Urinary bladder (tissue), 3 donors: ENCODE measurements at regions not wholly inside any gene's neighbourhood (a gene's known extent, or its start where the extent isn't known, plus 50 kb on each side); places are given as distances from the start of the nearest gene placed in this dataset.
A peak's percentile ranks its signal among the peaks of the same experiment; 100 is the strongest.

Experiments used
- DNase-seq: peaks from one replicate; pipeline ENCODE4 v3.0.0-alpha.2; 2015; ENCODE audit errors: extremely low spot score
- H3K27ac ChIP-seq: one replicate; pipeline ENCODE4 v1.5.1; 2013; ENCODE audit warnings: low read depth, mild to moderate bottlenecking, moderate library complexity
- H3K36me3 ChIP-seq: one replicate; pipeline ENCODE4 v1.6.1; 2013; ENCODE audit warnings: mild to moderate bottlenecking, moderate library complexity; ENCODE audit not compliant: insufficient read depth
- H3K4me1 ChIP-seq: one replicate; pipeline ENCODE4 v1.6.1; 2013; ENCODE audit warnings: mild to moderate bottlenecking, moderate library complexity; ENCODE audit not compliant: insufficient read depth
- H3K4me3 ChIP-seq: one replicate; pipeline ENCODE4 v1.5.1; 2013; ENCODE audit warnings: low read depth, low read length
- WGBS: extraction: QIAGEN DNeasy Blood & Tissue Kit; methylation state at CpG from one replicate; pipeline ENCODE4 v1.1.7; 2013; 5-methylcytosine and 5-hydroxymethylcytosine counted together
- donor health status: healthy with polysubstance abuse.
- donor health status: healthy.

DNA sequence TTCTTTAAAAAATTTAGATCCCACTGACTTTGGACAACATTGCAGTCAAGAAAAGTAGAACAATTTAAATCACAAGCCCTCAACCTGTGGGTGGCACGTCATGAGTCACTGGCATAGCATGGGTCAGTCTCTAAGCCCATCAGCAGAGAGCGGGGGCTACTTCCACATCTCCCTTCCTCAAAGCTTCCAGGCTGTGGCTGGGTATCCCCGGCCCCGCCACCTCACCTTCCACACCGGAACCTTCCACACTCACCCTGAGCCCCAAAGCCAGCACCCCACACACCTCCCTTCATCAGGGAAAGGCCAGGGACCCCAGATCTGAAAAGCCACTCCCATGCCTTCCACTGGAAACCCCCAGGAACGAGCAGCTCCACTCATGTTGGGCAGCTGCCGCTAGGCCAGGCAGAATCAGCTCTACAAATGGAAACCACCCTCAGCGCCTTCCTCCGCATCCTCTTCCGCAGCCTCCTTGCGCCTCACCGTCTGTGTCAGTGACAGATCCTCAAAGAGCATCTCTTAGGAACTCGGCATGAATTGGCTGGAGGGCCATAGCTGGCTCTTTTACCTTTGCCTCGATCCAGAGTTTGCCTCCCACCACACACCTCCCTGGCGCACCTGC is 156.5 kb downstream of the ERCC6L2 start:
- 89% methylated on average over 15 of the region's 15 CpGs for WGBS
- Histone ChIP-seq H3K36me3 (no peaks in the 10 kb centered on the region), H3K4me1 (peaks cover 1% of the 10 kb centered on the region), H3K4me3 (no peak overlapping the region), H3K27ac (no peak overlapping the region)
- no peak for DNase-seq

- Histone ChIP-seq H3K36me3 (no peaks in the 10 kb centered on the region), H3K4me3 (no peak overlapping the region), H3K27ac (peak overlapping the region; percentile 16), H3K4me1 (peaks cover 1% of the 10 kb centered on the region)
- peak; percentile 58 for DNase-seq
- WGBS, result 33% methylated on average over 6 of the region's 6 CpGs
Observed at GRCh38 chr9:96031366-96031824, 155.9 kb downstream of the ERCC6L2 start.

DNA sequence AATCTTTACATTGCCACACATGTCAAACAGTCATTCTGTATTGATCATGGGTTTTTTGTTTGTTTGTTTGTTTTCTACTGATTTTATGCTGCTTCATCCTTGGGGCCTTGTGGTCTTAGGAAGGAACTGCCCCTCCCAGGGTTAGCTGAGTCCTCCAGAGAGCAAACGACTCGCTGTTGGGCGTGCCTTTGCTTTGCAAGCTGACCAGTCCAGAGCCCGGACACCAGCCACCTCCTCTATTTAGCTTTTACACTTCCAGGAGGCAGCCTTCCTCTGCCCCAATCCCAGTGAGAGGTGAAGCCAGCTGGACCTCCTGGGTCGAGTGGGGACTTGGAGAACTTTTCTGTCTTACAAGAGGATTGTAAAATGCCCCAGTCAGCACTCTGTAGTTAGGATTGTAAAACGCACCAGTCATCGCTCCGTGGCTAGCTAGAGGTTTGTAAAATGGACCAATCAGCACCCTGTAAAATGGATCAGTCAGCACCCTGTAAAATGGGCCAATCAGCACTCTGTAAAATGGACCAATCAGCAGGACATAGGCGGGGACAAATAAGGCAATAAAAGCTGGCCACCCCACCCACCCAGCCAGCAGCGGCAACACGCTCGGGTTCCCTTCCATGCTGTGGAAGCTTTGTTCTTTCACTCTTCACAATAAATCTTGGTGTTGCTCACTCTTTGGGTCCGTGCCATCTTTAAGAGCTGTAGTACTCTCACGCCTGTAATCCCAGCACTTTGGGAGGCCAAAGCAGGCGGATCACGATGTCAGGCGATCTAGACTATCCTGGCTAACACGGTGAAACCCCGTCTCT is 154.4 kb downstream of the ERCC6L2 start:
- WGBS, result 81% methylated on average over 19 of the region's 19 CpGs
- Histone ChIP-seq H3K27ac (no peak overlapping the region), H3K4me3 (no peak overlapping the region), H3K36me3 (no peaks in the 10 kb centered on the region), H3K4me1 (peaks cover 1% of the 10 kb centered on the region)
- no peak for DNase-seq

- 21% methylated on average over 72 of the region's 72 CpGs for WGBS
- DNase-seq, result no peak
- no peak overlapping the region for H3K27ac ChIP-seq
- H3K4me1 ChIP-seq, result peaks cover 1% of the 10 kb centered on the region
- H3K36me3 ChIP-seq, result no peaks in the 10 kb centered on the region
- peak overlapping the region; percentile 37 for H3K4me3 ChIP-seq
Observed at GRCh38 chr9:96027251-96028131, 152.0 kb downstream of the ERCC6L2 start.

GRCh38 chr9:96026655-96027213 is 151.2 kb downstream of the ERCC6L2 start:
- Histone ChIP-seq H3K36me3 (no peaks in the 10 kb centered on the region), H3K4me1 (peaks cover 1% of the 10 kb centered on the region), H3K4me3 (no peak overlapping the region), H3K27ac (no peak overlapping the region)
- 98% methylated on average over 5 of the region's 5 CpGs for WGBS
- DNase-seq, result no peak

DNA sequence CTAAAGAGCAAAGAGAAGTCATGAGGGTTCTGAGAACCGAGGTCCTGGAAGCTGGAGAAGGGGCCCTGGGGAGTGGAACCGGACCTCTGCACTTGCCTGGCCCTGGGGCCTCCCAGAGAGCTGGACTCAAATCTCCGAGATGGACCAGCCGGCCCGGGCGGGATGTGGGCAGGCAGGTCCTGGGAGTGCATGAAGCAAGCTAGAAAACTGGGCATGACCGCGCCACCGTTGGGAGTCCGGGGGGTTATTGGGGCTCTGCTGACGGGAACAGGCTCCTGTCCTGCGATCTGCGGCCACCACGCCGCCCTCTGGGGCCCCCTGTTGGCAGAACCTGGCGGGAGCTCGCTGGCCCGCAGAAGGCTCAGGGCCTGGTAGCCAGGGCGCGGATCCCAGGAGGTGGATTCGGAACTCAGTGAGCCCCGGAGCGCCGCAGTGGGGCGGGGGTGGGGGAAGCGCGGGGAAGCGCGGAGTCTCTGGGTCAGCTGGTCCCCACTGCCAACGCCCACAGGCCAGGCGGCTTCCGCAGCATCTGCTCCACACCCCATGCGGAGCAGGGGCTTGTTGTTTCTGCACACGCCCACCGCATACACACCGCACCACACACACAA is 150.6 kb downstream of the ERCC6L2 start:
- 74% methylated on average over 36 of the region's 36 CpGs for WGBS
- Histone ChIP-seq H3K36me3 (no peaks in the 10 kb centered on the region), H3K27ac (no peak overlapping the region), H3K4me1 (no peaks in the 10 kb centered on the region), H3K4me3 (no peak overlapping the region)
- DNase-seq, result no peak

DNA sequence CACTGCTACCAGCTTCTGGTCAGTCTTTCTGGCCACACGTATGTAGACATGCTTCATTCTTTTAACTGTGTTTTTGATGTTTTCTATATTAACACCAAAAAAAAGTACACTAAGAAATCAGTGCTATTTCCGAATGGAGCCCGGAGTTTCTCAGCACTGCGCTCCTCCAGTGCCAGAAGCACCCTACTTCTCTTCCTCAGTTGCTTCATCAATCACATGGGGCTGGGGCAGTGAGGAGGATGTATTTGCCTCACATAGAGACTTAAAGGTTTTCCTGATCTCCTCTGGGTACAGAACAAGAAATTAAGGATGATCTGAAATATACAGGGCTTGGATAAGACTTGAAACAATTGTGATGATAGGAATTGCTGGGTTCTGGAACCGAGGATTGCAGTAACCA is 148.0 kb downstream of the ERCC6L2 start:
- WGBS, result 83% methylated on average over 5 of the region's 5 CpGs
- no peaks in the 10 kb centered on the region for H3K4me1 ChIP-seq
- H3K36me3 ChIP-seq, result no peaks in the 10 kb centered on the region
- H3K4me3 ChIP-seq, result no peak overlapping the region
- DNase-seq, result no peak
- H3K27ac ChIP-seq, result no peak overlapping the region

GRCh38 chr9:96022445-96023051 is 147.1 kb downstream of the ERCC6L2 start:
- Histone ChIP-seq H3K4me3 (peak overlapping the region; percentile 74), H3K36me3 (no peaks in the 10 kb centered on the region), H3K4me1 (no peaks in the 10 kb centered on the region), H3K27ac (no peak overlapping the region)
- no peak for DNase-seq
- WGBS, result 32% methylated on average over 26 of the region's 26 CpGs

GRCh38 chr9:96021551-96022444 is 146.3 kb downstream of the ERCC6L2 start:
- DNase-seq, result no peak
- H3K4me3 ChIP-seq, result peak overlapping the region; percentile 74
- no peaks in the 10 kb centered on the region for H3K36me3 ChIP-seq
- no peaks in the 10 kb centered on the region for H3K4me1 ChIP-seq
- peak overlapping the region; percentile 94 for H3K27ac ChIP-seq
- 2% methylated on average over 75 of the region's 75 CpGs for WGBS

- Histone ChIP-seq H3K27ac (peak overlapping the region; percentile 94), H3K4me3 (peak overlapping the region; percentile 74), H3K4me1 (no peaks in the 10 kb centered on the region), H3K36me3 (no peaks in the 10 kb centered on the region)
- WGBS, result under 1% methylated on average over 73 of the region's 73 CpGs
- no peak for DNase-seq
Observed at GRCh38 chr9:96020792-96021550, 145.5 kb downstream of the ERCC6L2 start.

GRCh38 chr9:96020300-96020791 is 144.9 kb downstream of the ERCC6L2 start:
- WGBS, result 45% methylated on average over 13 of the region's 13 CpGs

More at GRCh38 chr9:96020300-96020791, 144.9 kb downstream of the ERCC6L2 start:
- Histone ChIP-seq H3K4me3 (peak overlapping the region; percentile 74), H3K36me3 (no peaks in the 10 kb centered on the region), H3K27ac (peak overlapping the region; percentile 94), H3K4me1 (no peaks in the 10 kb centered on the region)
- no peak for DNase-seq
